Panc1 (cell line): ENCODE measurements at regions not wholly inside any gene's neighbourhood (a gene's known extent, or its start where the extent isn't known, plus 50 kb on each side); places are given as distances from the start of the nearest gene placed in this dataset.

ENCODE experiments used
- POLR2AphosphoS5 ChIP-seq: IDR thresholded peaks from 2 replicates; pipeline ENCODE4 v1.6.1; 2012; ENCODE audit warnings: mild to moderate bottlenecking, low read depth, low read length, moderate library complexity
- TCF7L2 ChIP-seq: IDR thresholded peaks from 2 replicates; pipeline ENCODE4 v1.6.1; 2011; ENCODE audit warnings: mild to moderate bottlenecking, low read depth, low read length, inconsistent platforms
- TF ChIP-seq, protein P1 (sequence below): fragments of 450-650 bp; IDR thresholded peaks from 2 replicates; pipeline ENCODE4 v1.5.1; 2017; ENCODE audit warnings: mild to moderate bottlenecking
- TF ChIP-seq, protein P2 (sequence below), 2 experiments: IDR thresholded peaks; 2 replicates each; pipeline ENCODE4 v1.6.1; 2011 to 2012; ENCODE audit warnings: low read depth in 2 of 2, control low read depth in 1 of 2, low read length in 1 of 2, mild to moderate bottlenecking in 1 of 2, moderate library complexity in 1 of 2; ENCODE audit not compliant: insufficient read depth in 1 of 2

DNA sequence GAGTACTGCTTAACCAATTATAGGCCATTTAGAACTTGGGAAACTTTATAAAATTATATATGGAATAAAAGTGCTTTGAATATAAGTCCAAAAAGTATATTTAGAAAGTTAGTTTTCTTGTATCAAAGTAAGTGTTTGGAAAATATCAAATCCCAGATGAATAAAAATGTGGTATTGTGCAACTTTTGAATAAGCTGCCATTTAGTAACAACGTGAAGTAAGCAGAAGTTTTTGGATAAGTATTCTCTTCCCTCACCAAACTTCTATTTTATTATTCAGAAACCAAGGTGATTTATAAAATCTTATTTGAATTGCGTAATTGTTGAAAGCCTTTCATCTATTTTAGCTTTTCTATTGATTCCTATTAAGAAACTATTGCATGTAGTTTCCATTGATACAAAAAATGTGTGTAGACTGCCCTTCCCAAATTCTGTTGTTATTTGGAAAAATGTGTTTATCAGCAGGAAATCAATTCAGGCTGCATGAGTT is 806.2 kb downstream of the NSUN3 start:
- TF ChIP-seq, protein P1, sequence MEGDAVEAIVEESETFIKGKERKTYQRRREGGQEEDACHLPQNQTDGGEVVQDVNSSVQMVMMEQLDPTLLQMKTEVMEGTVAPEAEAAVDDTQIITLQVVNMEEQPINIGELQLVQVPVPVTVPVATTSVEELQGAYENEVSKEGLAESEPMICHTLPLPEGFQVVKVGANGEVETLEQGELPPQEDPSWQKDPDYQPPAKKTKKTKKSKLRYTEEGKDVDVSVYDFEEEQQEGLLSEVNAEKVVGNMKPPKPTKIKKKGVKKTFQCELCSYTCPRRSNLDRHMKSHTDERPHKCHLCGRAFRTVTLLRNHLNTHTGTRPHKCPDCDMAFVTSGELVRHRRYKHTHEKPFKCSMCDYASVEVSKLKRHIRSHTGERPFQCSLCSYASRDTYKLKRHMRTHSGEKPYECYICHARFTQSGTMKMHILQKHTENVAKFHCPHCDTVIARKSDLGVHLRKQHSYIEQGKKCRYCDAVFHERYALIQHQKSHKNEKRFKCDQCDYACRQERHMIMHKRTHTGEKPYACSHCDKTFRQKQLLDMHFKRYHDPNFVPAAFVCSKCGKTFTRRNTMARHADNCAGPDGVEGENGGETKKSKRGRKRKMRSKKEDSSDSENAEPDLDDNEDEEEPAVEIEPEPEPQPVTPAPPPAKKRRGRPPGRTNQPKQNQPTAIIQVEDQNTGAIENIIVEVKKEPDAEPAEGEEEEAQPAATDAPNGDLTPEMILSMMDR: no peak
- TF ChIP-seq TCF7L2 (no peak), POLR2AphosphoS5 (no peak)
- TF ChIP-seq, protein P2, sequence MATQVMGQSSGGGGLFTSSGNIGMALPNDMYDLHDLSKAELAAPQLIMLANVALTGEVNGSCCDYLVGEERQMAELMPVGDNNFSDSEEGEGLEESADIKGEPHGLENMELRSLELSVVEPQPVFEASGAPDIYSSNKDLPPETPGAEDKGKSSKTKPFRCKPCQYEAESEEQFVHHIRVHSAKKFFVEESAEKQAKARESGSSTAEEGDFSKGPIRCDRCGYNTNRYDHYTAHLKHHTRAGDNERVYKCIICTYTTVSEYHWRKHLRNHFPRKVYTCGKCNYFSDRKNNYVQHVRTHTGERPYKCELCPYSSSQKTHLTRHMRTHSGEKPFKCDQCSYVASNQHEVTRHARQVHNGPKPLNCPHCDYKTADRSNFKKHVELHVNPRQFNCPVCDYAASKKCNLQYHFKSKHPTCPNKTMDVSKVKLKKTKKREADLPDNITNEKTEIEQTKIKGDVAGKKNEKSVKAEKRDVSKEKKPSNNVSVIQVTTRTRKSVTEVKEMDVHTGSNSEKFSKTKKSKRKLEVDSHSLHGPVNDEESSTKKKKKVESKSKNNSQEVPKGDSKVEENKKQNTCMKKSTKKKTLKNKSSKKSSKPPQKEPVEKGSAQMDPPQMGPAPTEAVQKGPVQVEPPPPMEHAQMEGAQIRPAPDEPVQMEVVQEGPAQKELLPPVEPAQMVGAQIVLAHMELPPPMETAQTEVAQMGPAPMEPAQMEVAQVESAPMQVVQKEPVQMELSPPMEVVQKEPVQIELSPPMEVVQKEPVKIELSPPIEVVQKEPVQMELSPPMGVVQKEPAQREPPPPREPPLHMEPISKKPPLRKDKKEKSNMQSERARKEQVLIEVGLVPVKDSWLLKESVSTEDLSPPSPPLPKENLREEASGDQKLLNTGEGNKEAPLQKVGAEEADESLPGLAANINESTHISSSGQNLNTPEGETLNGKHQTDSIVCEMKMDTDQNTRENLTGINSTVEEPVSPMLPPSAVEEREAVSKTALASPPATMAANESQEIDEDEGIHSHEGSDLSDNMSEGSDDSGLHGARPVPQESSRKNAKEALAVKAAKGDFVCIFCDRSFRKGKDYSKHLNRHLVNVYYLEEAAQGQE (IDR thresholded peaks at IDR 0.05; ENCODE audit: insufficient read depth in 1 of 2, low read depth in 2 of 2, low read length in 1 of 2): no peak
